ENCODE measurements at regions not wholly inside any gene's neighbourhood (a gene's known extent, or its start where the extent isn't known, plus 50 kb on each side); places are given as distances from the start of the nearest gene placed in this dataset.

- TF ChIP-seq CTCF (IDR thresholded peaks at IDR 0.05): no peak
- no peak overlapping the region for H3K4me3 ChIP-seq
- no peak overlapping the region for H3K27ac ChIP-seq
- no peak for DNase-seq (ENCODE audit: low spot score)
These were observed 322.8 kb upstream of the EDNRB start for GRCh38 chr13:78241278-78241919.

GRCh38 chr13:78239714-78240113 lies 321.1 kb upstream of the EDNRB start:
- TF ChIP-seq CTCF (IDR thresholded peaks at IDR 0.05): no peak
- H3K27ac ChIP-seq: no peak overlapping the region
- no peak overlapping the region for H3K4me3 ChIP-seq
- no peak for DNase-seq (ENCODE audit: low spot score)

- DNase-seq (ENCODE audit: low spot score): no peak
- no peak for TF ChIP-seq CTCF (IDR thresholded peaks at IDR 0.05)
- H3K4me3 ChIP-seq: no peak overlapping the region
- no peak overlapping the region for H3K27ac ChIP-seq
These were observed 320.3 kb upstream of the EDNRB start for GRCh38 chr13:78238911-78239310.

- DNase-seq (ENCODE audit: low spot score): no peak
- Histone ChIP-seq H3K4me3 (no peak overlapping the region), H3K27ac (no peak overlapping the region)
- no peak for TF ChIP-seq CTCF (IDR thresholded peaks at IDR 0.05)
These were observed 310.3 kb upstream of the EDNRB start for GRCh38 chr13:78228940-78229339.

- no peak for TF ChIP-seq CTCF (IDR thresholded peaks at IDR 0.05)
- DNase-seq (ENCODE audit: low spot score): no peak
- Histone ChIP-seq H3K27ac (no peak overlapping the region), H3K4me3 (no peak overlapping the region)
These were observed 309.6 kb upstream of the EDNRB start for GRCh38 chr13:78228211-78228610.

- no peak for DNase-seq (ENCODE audit: low spot score)
- no peak overlapping the region for H3K4me3 ChIP-seq
- TF ChIP-seq CTCF (IDR thresholded peaks at IDR 0.05): no peak
- no peak overlapping the region for H3K27ac ChIP-seq
These were observed 309.1 kb upstream of the EDNRB start for GRCh38 chr13:78227709-78228108.

GRCh38 chr13:78215458-78216108 lies 297.0 kb upstream of the EDNRB start:
- Histone ChIP-seq H3K4me3 (no peak overlapping the region), H3K27ac (no peak overlapping the region)
- DNase-seq (ENCODE audit: low spot score): no peak
- TF ChIP-seq CTCF (IDR thresholded peaks at IDR 0.05): no peak
